NCI-H526 (cell line): ENCODE measurements at regions not wholly inside any gene's neighbourhood (a gene's known extent, or its start where the extent isn't known, plus 50 kb on each side); places are given as distances from the start of the nearest gene placed in this dataset.
"Not testable (repeated sequence)": the region's sequence is repeated elsewhere in the genome, so short reads cannot be mapped to it uniquely, and the experiment has no call there.

ENCODE experiments used
- DNase-seq, 2 experiments: peaks; one replicate each; lab custom pipeline; 2025; lab: John Stamatoyannopoulos, UW

GRCh38 chr2:87457129-87457499 is 290.8 kb upstream of the PLGLB2 start:
- DNase-seq: not testable (repeated sequence)

DNA sequence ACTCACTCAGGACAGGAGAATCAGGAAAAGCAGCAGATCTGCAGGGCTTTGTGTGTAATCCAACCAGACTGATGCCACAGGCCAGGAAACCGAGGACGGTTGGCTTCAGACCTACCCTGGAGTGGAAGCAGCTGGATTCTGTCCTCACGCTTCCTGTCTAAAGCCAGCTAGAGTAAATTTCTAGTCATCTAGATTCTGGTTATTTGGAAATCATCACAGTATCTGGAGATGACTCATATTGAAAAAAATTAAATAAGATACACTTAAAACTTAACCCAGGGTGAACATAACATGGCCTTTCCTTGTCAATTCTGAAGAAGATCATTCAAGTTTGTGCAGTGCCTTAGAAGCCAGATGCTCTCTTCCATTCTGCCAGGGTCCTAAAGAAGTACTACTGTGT is 288.9 kb upstream of the PLGLB2 start:
- DNase-seq: not testable (repeated sequence)

DNA sequence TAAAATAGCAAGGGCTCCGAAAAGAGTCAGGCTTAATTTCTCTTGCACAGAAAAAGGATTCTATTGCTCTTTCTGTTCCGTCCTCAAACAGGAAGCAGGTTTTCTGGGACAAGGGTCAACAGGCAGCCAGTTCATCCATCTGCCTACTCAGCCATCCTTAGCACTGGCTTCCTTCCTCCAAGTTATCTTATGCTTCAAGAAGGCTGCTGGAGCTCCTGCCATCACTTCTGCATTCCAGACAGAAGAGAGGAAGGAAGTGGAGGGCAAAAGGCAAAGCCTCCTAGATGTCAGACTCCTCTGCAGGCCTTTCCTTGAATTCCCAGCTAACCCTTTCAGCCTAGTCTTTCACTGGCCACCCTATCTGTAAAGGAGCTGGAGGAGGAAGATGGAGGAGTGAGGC is 287.8 kb upstream of the PLGLB2 start:
- not testable (repeated sequence) for DNase-seq

GRCh38 chr2:87460662-87461061 is 287.2 kb upstream of the PLGLB2 start:
- not testable (repeated sequence) for DNase-seq

DNA sequence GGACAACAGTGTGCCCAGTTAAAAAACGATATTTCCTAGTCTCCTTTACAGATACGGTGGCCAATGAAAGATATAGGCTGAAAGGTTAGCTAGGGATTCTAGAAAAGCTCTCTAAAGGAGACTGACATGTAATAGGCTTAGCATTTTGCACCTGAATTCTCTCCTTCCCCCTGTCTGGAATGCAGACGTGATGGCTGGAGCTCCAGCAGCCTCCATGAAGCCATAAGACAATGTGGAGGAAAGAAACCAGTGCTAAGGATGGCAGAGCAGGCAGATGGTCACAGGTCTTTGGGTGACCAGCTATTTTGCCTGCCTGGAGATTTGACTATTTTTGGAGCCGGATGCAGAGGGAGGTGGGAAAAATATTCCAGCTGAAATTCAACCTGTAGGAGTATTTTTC is 286.2 kb upstream of the PLGLB2 start:
- DNase-seq: not testable (repeated sequence)

DNA sequence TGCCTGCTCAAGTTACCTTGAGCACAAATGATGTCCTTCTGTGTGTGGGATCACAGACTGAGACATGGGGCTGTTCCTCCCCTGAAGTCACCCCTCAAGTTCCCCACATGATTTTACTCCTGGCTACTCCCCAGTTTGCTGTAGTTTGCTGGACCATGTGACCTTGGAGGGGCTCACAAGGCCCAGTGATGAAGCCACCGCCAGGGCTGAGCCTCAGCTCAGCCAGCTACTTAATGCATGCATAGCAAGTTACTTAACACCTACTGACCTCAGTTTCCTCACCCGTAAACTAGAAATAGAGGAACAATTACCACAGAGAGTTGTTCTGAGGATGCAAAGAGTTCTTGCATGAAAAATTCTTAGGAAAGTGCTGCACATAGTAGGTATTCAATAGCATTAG is 283.7 kb upstream of the PLGLB2 start:
- not testable (repeated sequence) for DNase-seq

- not testable (repeated sequence) for DNase-seq
Measured at GRCh38 chr2:87465730-87466129, 282.2 kb upstream of the PLGLB2 start.

DNA sequence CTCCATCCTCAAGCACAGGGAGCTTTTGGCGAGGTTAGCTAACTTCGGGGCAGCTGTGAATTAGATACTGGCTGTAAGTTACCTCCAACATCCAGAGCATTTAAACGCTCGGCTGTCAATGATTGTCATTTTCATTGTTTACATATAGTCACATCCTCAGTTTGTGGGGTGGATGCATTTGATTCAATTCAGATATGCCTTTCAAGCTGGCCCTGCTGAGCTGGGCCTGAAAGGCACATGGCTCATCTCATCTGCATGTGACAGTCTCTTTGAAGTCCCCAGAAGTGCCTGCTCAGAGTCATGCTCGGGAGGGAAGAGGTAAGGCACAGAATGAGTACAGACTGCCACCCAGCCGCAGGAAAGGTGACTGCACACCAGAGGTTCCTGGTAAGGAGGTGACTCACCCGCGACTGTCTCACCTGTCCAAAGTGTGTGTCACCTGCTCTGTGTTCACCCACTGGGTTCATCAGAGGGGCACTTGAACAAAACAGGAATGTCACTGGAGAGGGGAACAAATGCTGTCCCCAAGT is 281.2 kb upstream of the PLGLB2 start:
- DNase-seq: not testable (repeated sequence)

DNA sequence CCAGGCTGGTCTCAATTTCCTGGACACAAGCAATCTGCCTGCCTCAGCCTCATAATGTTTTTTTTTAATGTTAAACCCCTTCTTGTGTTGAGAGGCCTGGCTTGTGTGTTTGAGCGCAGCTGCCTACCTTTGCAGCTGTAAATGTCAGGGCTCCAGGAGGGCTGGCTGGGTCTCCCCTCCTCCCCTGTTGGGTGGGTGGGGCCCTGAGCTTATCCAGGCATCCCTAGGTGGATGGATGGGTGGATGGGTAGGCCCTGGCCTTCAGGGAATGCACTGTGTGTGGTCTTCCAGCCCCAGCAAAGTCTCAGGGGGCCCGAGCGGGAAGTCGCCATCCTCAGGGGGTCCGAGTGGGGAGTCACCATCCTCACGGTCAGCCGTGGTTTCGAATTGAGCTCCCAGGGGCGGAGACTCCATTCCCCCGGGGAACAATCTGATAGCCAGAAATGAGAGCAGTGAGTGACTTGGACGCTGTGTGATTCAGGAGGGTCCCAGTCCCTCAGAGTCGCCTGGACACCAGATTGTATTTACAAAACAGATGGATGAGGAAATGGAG is 279.4 kb upstream of the PLGLB2 start:
- not testable (repeated sequence) for DNase-seq

DNA sequence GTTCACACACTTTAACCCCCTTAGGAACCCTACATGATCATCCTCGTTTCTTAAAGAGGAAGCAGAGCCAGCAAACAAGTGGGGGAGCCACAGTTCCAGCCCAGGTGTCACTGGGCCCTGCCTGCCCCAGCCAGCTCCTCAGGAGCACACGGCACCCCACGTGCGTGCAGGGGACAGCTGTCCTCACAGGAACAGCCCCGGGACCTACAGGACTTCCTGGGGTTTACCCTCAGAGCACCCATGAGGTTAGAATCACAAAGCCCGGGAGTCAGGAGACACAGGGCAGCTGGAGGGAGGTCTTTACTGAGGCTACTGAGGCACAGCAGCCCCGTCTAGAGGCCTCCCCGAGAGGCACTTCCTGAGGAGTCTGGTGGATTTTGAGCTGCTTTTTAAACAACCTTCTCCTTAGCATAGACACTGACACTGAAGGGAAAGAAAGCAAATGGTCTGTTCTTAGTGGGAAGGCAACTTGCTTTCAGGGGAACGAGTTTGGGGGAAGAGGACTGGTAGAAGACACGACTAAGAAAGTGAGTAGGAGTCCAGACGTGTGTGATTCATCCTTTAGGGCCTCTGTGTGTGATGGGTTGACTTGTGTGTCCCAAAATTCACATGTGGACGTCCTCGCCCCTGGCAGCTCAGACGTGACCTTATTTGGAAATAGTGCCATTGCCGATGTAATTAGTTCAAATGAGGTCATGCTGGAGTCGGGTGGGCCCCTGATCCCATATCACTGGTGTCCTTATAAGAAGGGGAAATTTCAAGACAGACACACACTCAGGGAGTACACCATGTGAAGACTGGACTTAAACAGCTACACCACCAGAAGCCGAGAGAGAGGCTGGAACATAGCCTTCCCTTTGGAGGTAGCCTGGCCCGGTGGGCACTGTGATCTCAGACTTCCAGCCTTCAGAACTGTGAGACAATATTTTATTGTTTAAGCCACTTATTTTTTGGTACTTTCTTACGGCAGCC is 278.4 kb upstream of the PLGLB2 start:
- not testable (repeated sequence) for DNase-seq

DNA sequence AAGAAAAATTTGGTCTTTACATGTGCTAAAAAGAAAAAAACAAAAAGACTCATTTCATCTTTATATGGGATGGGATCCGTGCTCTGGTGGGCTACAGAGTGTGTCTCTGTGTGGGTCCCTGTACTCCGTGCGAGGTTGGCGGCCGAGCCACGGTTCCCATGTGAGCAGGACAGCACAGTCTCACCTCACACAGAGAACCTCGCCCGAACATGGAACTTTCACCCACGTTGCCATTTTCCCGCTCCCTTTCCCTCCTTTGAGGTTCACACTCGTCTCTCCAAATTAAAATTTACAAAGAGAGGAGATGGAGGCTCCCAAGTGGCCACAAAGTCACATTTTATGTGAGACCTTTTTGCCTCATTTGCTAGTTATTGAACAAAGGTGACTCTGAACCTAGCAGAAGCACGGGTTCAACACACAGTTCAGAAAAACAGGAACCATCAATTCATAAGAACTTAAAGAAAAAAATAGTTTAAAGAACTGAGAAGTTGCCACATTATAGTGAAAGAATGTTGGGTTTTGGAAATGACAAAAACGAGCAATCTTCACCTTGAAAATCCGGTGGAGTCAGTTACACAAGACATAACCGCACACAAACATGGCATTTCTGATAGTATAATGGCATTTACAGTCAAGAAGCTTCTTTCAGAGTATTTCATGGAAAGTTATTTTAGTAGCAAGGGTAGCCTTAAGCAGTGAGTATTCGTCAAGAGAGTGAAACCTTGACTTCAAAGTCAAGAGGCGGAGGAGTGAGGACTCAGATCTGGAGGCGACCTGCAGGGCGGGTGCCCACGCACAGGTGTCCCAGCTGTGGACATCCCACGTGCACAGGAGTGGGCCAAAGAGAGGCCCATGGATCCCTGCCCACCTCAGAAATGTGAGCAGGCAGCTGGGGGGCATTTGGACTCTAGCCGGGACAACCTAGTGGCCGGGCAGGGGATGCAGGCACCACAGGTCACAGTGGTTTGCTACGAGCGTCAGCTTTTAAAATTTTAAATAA is 277.2 kb upstream of the PLGLB2 start:
- DNase-seq: not testable (repeated sequence)

- not testable (repeated sequence) for DNase-seq
Measured at GRCh38 chr2:87471478-87471877, 276.4 kb upstream of the PLGLB2 start.

GRCh38 chr2:87476223-87476872 is 271.5 kb upstream of the PLGLB2 start:
- not testable (repeated sequence) for DNase-seq

- DNase-seq: not testable (repeated sequence)
Measured at GRCh38 chr2:87476936-87477335, 271.0 kb upstream of the PLGLB2 start.

GRCh38 chr2:87477669-87478428 is 270.0 kb upstream of the PLGLB2 start:
- DNase-seq: not testable (repeated sequence)

- not testable (repeated sequence) for DNase-seq
Measured at GRCh38 chr2:87478911-87479310, 269.0 kb upstream of the PLGLB2 start.

- DNase-seq: not testable (repeated sequence)
Measured at GRCh38 chr2:87483093-87483680, 264.7 kb upstream of the PLGLB2 start.

- DNase-seq: not testable (repeated sequence)
Measured at GRCh38 chr2:87484363-87484762, 263.5 kb upstream of the PLGLB2 start.

- not testable (repeated sequence) for DNase-seq
Measured at GRCh38 chr2:87485455-87485854, 262.4 kb upstream of the PLGLB2 start.

DNA sequence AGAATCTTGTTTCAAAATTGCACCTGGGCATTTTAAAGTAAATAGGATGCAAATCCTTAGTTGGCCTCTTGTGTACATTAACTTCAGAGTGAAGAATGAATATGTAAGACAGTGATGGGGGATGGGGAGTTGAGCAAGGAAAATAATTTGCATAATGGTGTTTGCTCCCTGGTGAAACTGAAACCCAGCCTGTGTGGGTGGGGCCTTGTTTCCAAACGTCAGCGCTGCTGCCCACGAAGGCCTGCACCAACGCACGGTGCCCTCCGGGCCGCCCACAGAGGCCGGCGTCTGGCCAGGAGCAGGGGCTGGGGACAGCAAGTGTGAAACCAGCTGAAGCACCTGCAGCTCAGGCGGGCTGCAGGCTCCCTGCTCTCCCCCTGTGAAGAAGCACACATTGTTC is 262.0 kb upstream of the PLGLB2 start:
- DNase-seq: not testable (repeated sequence)
